H9 (cell line): ENCODE measurements at regions not wholly inside any gene's neighbourhood (a gene's known extent, or its start where the extent isn't known, plus 50 kb on each side); places are given as distances from the start of the nearest gene placed in this dataset.

ENCODE experiments used
- DNase-seq: peaks from one replicate; pipeline ENCODE4 v3.0.0-alpha.2; 2017
- H2AFZ ChIP-seq: one replicate; pipeline ENCODE4 v1.6.1; 2013; ENCODE audit warnings: mild to moderate bottlenecking, low read length, control low read depth, moderate library complexity
- H2AK5ac ChIP-seq: 2 replicates; pipeline ENCODE4 v1.6.1; 2013; ENCODE audit warnings: low read length, control low read depth, mixed read lengths; ENCODE audit not compliant: insufficient read length
- H2BK120ac ChIP-seq: one replicate; pipeline ENCODE4 v1.6.1; 2013; ENCODE audit warnings: low read depth, mild to moderate bottlenecking, low read length, control low read depth, inconsistent platforms; ENCODE audit not compliant: poor library complexity, severe bottlenecking
- H2BK12ac ChIP-seq: 2 replicates; pipeline ENCODE4 v1.6.1; 2013; ENCODE audit warnings: low read length, control low read depth, mixed read lengths, low read depth; ENCODE audit not compliant: insufficient read length
- H2BK15ac ChIP-seq: 2 replicates; pipeline ENCODE4 v1.6.1; 2013; ENCODE audit warnings: low read depth, low read length, control low read depth
- H2BK20ac ChIP-seq: one replicate; pipeline ENCODE4 v1.6.1; 2013; ENCODE audit warnings: low read depth, mild to moderate bottlenecking, low read length, control low read depth, inconsistent platforms; ENCODE audit not compliant: poor library complexity, severe bottlenecking
- H2BK5ac ChIP-seq: 2 replicates; pipeline ENCODE4 v1.6.1; 2013; ENCODE audit warnings: low read length, control low read depth, mixed read lengths; ENCODE audit not compliant: insufficient read length
- H3K14ac ChIP-seq: 2 replicates; pipeline ENCODE4 v1.6.1; 2013; ENCODE audit warnings: low read length, control low read depth; ENCODE audit not compliant: insufficient read depth
- H3K18ac ChIP-seq: 2 replicates; pipeline ENCODE4 v1.6.1; 2013; ENCODE audit warnings: low read depth, mild to moderate bottlenecking, mixed read lengths, low read length, control low read depth; ENCODE audit not compliant: insufficient read length
- H3K23ac ChIP-seq: 2 replicates; pipeline ENCODE4 v1.6.1; 2013; ENCODE audit warnings: low read length, control low read depth, mixed read lengths, low read depth; ENCODE audit not compliant: insufficient read length
- H3K23me2 ChIP-seq: 2 replicates; pipeline ENCODE4 v1.6.1; 2013; ENCODE audit warnings: low read depth, mild to moderate bottlenecking, mixed read lengths, low read length, control low read depth; ENCODE audit not compliant: insufficient read length, poor library complexity, severe bottlenecking
- H3K27ac ChIP-seq: 2 replicates; pipeline ENCODE4 v1.5.1; 2013; ENCODE audit warnings: low read length, control low read depth, mixed read lengths, low read depth; ENCODE audit not compliant: insufficient read length
- H3K27me3 ChIP-seq: 2 replicates; pipeline ENCODE4 v1.6.1; 2013; ENCODE audit warnings: low read length, control low read depth, inconsistent platforms; ENCODE audit not compliant: insufficient read depth
- H3K4ac ChIP-seq: 2 replicates; pipeline ENCODE4 v1.6.1; 2013; ENCODE audit warnings: low read depth, mild to moderate bottlenecking, control low read depth, inconsistent platforms, low read length, moderate library complexity
- H3K4me1 ChIP-seq: 2 replicates; pipeline ENCODE4 v1.6.1; 2013; ENCODE audit warnings: low read length, control low read depth, inconsistent platforms; ENCODE audit not compliant: insufficient read depth
- H3K4me2 ChIP-seq: 2 replicates; pipeline ENCODE4 v1.6.1; 2013; ENCODE audit warnings: low read length, control low read depth, mixed read lengths; ENCODE audit not compliant: insufficient read length, insufficient read depth
- H3K56ac ChIP-seq: 2 replicates; pipeline ENCODE4 v1.6.1; 2013; ENCODE audit warnings: low read depth, mild to moderate bottlenecking, mixed read lengths, low read length, control low read depth; ENCODE audit not compliant: insufficient read length
- H3K79me1 ChIP-seq: 2 replicates; pipeline ENCODE4 v1.6.1; 2013; ENCODE audit warnings: low read depth, mild to moderate bottlenecking, moderate library complexity, low read length, control low read depth, inconsistent platforms; ENCODE audit not compliant: insufficient read depth, poor library complexity, severe bottlenecking
- H3K79me2 ChIP-seq: 2 replicates; pipeline ENCODE4 v1.6.1; 2013; ENCODE audit warnings: low read length, control low read depth, inconsistent platforms; ENCODE audit not compliant: insufficient read depth
- H3K9ac ChIP-seq: 2 replicates; pipeline ENCODE4 v1.6.1; 2013; ENCODE audit warnings: low read length, control low read depth, mixed read lengths; ENCODE audit not compliant: insufficient read length; ENCODE audit errors: extremely low read depth
- H3K9me3 ChIP-seq: one replicate; pipeline ENCODE4 v1.6.1; 2013; ENCODE audit warnings: low read depth, low read length, inconsistent platforms; ENCODE audit not compliant: control insufficient read depth
- H3T11ph ChIP-seq: one replicate; pipeline ENCODE4 v1.6.1; 2013; ENCODE audit warnings: mild to moderate bottlenecking, low read length, control low read depth, inconsistent platforms
- H4K20me1 ChIP-seq: one replicate; pipeline ENCODE4 v1.6.1; 2013; ENCODE audit not compliant: control insufficient read depth, insufficient read length, insufficient read depth
- H4K5ac ChIP-seq: 2 replicates; pipeline ENCODE4 v1.6.1; 2013; ENCODE audit warnings: low read depth, mild to moderate bottlenecking, mixed read lengths, low read length, control low read depth; ENCODE audit not compliant: insufficient read length
- H4K8ac ChIP-seq: replicated peaks from 2 replicates; pipeline ENCODE4 v1.6.1; 2013; ENCODE audit warnings: low read length, control low read depth, mixed read lengths, low read depth; ENCODE audit not compliant: insufficient read length
- H4K91ac ChIP-seq: 2 replicates; pipeline ENCODE4 v1.6.1; 2013; ENCODE audit warnings: low read depth, mild to moderate bottlenecking, moderate library complexity, mixed read lengths, low read length, control low read depth; ENCODE audit not compliant: insufficient read length
- H3K27ac Mint-ChIP-seq, 3 experiments: 2 replicates in 2 of 3; 3 replicates in 1 of 3; pipeline ENCODE4 v1.8.0; 2020 to 2021; ENCODE audit warnings: mixed read lengths in 3 of 3, mild to moderate bottlenecking in 1 of 3, moderate library complexity in 1 of 3
- H3K27me3 Mint-ChIP-seq: 2 replicates; pipeline ENCODE4 v1.8.0; 2021; ENCODE audit warnings: low read depth, mild to moderate bottlenecking, moderate library complexity, mixed read lengths
- H3K36me3 Mint-ChIP-seq, 3 experiments: 2 replicates in 2 of 3; 3 replicates in 1 of 3; pipeline ENCODE4 v1.8.0; 2020 to 2021; ENCODE audit warnings: low read depth in 3 of 3, mixed read lengths in 3 of 3; ENCODE audit not compliant: insufficient read depth in 1 of 3
- H3K4me1 Mint-ChIP-seq, 2 experiments: 2 replicates each; pipeline ENCODE4 v1.8.0; 2020; ENCODE audit warnings: mixed read lengths in 2 of 2
- H3K4me3 Mint-ChIP-seq, 2 experiments: 2 replicates in 1 of 2; 3 replicates in 1 of 2; pipeline ENCODE4 v1.8.0; 2020 to 2021; ENCODE audit warnings: mild to moderate bottlenecking in 2 of 2, mixed read lengths in 2 of 2, moderate library complexity in 1 of 2
- H3K9me3 Mint-ChIP-seq, 2 experiments: 2 replicates in 1 of 2; 3 replicates in 1 of 2; pipeline ENCODE4 v1.8.0; 2020; ENCODE audit warnings: mild to moderate bottlenecking in 2 of 2, mixed read lengths in 2 of 2, moderate library complexity in 1 of 2
- WGBS: extraction: QIAGEN DNeasy Blood & Tissue Kit; methylation state at CpG from one replicate; pipeline ENCODE4 v1.1.7; 2013; ENCODE audit warnings: missing lambda C conversion rate, low lambda C conversion rate, mixed read lengths; ENCODE audit not compliant: insufficient read length; ENCODE audit errors: extremely low coverage; 5-methylcytosine and 5-hydroxymethylcytosine counted together
- TF ChIP-seq, protein P1 (sequence below): fragments of 200-600 bp; sonication (generic); conservative IDR thresholded peaks from 3 replicates; pipeline ENCODE4 v1.8.0; 2021; ENCODE audit warnings: antibody characterized with exemption, mild to moderate bottlenecking

DNA sequence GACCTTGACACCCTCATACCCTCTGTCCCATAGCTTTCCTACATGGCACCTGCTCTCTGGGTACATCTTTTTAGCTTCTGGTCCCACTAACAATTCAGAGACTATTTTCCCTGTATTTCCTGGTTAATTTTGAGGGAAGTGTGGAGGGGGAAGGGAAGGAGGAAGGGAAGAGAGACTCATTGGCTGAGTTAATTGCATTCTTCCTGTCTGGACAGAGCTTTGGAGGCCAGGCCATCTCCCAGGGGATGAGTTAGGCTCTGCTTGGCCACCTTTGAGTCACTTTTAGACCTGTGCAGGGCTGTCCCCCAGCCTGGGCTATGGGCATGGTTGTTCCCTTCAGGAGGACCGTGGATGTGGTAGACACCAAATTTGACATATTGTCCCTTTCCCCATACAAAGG, 167.9 kb upstream of the PGRMC2 start:
- H4K20me1 ChIP-seq, result no peaks in the 10 kb centered on the region
- 0 out of 2 replicates have a peak, but pooled peaks cover 3% of the 10 kb centered on the region for H3K4me1 ChIP-seq
- H2AFZ ChIP-seq, result no peak overlapping the region
- no peak overlapping the region for H2BK5ac ChIP-seq
- H3K18ac ChIP-seq, result no peak overlapping the region
- H3K23ac ChIP-seq, result no peak overlapping the region
- H4K91ac ChIP-seq, result no peak overlapping the region
- H3K14ac ChIP-seq, result no peak overlapping the region
- no peak overlapping the region for H2BK20ac ChIP-seq
- no peak overlapping the region for H3K56ac ChIP-seq
- no peaks in the 10 kb centered on the region for H3K23me2 ChIP-seq
- no peaks in the 10 kb centered on the region for H3K79me2 ChIP-seq
- H3K27ac ChIP-seq, result no peak overlapping the region
- H2BK15ac ChIP-seq, result no peak overlapping the region
- no peak overlapping the region for H3K27ac Mint-ChIP-seq
- no peak overlapping the region for H3K4me2 ChIP-seq
- H3K9me3 ChIP-seq, result no peaks in the 10 kb centered on the region
- H4K8ac ChIP-seq, result no peak overlapping the region
- H3K27me3 ChIP-seq, result no peaks in the 10 kb centered on the region
- H4K5ac ChIP-seq, result no peak overlapping the region
- no peak overlapping the region for H3K9ac ChIP-seq
- no peaks in the 10 kb centered on the region for H3K79me1 ChIP-seq
- no peak for DNase-seq
- no CpG with 5 or more reads among the region's 1 CpG for WGBS
- no peak overlapping the region for H2AK5ac ChIP-seq
- no peak overlapping the region for H3T11ph ChIP-seq
- no peaks in the 10 kb centered on the region for H3K27me3 Mint-ChIP-seq
- H3K36me3 Mint-ChIP-seq, result no peaks in the 10 kb centered on the region
- peaks cover 6 to 10% of the 10 kb centered on the region in 2 experiments for H3K4me1 Mint-ChIP-seq
- no peak overlapping the region; a peak in 1 of 5 replicates for H3K4me3 Mint-ChIP-seq
- TF ChIP-seq, protein P1, sequence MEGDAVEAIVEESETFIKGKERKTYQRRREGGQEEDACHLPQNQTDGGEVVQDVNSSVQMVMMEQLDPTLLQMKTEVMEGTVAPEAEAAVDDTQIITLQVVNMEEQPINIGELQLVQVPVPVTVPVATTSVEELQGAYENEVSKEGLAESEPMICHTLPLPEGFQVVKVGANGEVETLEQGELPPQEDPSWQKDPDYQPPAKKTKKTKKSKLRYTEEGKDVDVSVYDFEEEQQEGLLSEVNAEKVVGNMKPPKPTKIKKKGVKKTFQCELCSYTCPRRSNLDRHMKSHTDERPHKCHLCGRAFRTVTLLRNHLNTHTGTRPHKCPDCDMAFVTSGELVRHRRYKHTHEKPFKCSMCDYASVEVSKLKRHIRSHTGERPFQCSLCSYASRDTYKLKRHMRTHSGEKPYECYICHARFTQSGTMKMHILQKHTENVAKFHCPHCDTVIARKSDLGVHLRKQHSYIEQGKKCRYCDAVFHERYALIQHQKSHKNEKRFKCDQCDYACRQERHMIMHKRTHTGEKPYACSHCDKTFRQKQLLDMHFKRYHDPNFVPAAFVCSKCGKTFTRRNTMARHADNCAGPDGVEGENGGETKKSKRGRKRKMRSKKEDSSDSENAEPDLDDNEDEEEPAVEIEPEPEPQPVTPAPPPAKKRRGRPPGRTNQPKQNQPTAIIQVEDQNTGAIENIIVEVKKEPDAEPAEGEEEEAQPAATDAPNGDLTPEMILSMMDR, result no peak
- H3K9me3 Mint-ChIP-seq, result no peaks in the 10 kb centered on the region
- no peak overlapping the region for H3K4ac ChIP-seq
- no peak overlapping the region for H2BK120ac ChIP-seq
- H2BK12ac ChIP-seq, result no peak overlapping the region
